ENCODE measurements at regions not wholly inside any gene's neighbourhood (a gene's known extent, or its start where the extent isn't known, plus 50 kb on each side); places are given as distances from the start of the nearest gene placed in this dataset.

- H3K9me3 ChIP-seq (ENCODE audit: control insufficient read depth in 1 of 2, low read length in 2 of 2): no peaks in the 10 kb centered on the region
- no peaks in the 10 kb centered on the region for H3K36me3 Mint-ChIP-seq
- no peaks in the 10 kb centered on the region for H3K27me3 Mint-ChIP-seq
- ChIA-PET CTCF (ENCODE audit: partially characterized antibody) (no interaction called here), POLR2A (ENCODE audit: partially characterized antibody) (no interaction called here)
- no peak overlapping the region for H3K27ac Mint-ChIP-seq
- no peaks in the 10 kb centered on the region for H3K36me3 ChIP-seq (ENCODE audit: insufficient read depth, low read length)
- intact Hi-C loops (cut with micrococcal nuclease): no loop called here
- no peaks in the 10 kb centered on the region for H3K27me3 ChIP-seq (ENCODE audit: insufficient read depth, low read length)
- H3K4me3 Mint-ChIP-seq: no peak overlapping the region
- H3K4me1 ChIP-seq (ENCODE audit: insufficient read depth, low read length): no peaks in the 10 kb centered on the region
- DNase-seq: no peak
- peaks cover 0 to 28% (median 11%) of the 10 kb centered on the region in 8 donors for H3K9me3 Mint-ChIP-seq
- H3K4me1 Mint-ChIP-seq: no peaks in the 10 kb centered on the region
- H3K4me3 ChIP-seq (ENCODE audit: low read length in 2 of 2): no peak overlapping the region
- no peak overlapping the region for H3K27ac ChIP-seq (ENCODE audit: low read depth, low read length)
Measured at GRCh38 chr2:76310894-76311633, 600.3 kb upstream of the GCFC2 start.

DNA sequence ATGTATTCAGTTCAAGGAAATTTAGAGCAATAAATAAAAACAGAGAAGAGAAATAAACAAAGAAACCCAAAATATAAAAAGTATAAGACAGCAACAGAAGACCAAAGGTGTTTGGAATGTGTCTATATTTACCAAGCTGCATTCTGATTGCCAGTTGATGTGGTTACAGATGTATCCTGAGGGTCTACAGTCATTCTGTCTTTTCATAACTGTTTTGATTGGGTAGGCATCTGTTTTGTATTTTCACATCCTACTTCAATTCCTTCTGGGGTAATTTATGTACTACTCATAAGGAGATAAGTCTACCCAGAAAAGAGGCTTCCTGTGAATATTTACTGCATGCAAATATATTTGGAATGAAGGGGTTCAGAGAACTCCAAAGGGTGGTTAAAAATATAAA is 596.8 kb upstream of the GCFC2 start:
- intact Hi-C loops (cut with micrococcal nuclease): no loop called here
- H3K36me3 Mint-ChIP-seq: no peaks in the 10 kb centered on the region
- H3K4me3 Mint-ChIP-seq: no peak overlapping the region
- ChIA-PET POLR2A (ENCODE audit: partially characterized antibody) (no interaction called here), CTCF (ENCODE audit: partially characterized antibody) (no interaction called here)
- Histone ChIP-seq H3K27ac (ENCODE audit: low read depth, low read length) (no peak overlapping the region), H3K9me3 (ENCODE audit: control insufficient read depth in 1 of 2, low read length in 2 of 2) (no peaks in the 10 kb centered on the region), H3K4me3 (ENCODE audit: low read length in 2 of 2) (no peak overlapping the region), H3K4me1 (ENCODE audit: insufficient read depth, low read length) (no peaks in the 10 kb centered on the region), H3K36me3 (ENCODE audit: insufficient read depth, low read length) (no peaks in the 10 kb centered on the region), H3K27me3 (ENCODE audit: insufficient read depth, low read length) (no peaks in the 10 kb centered on the region)
- peaks cover 3 to 31% (median 16%) of the 10 kb centered on the region in 8 donors for H3K9me3 Mint-ChIP-seq
- DNase-seq: no peak
- no peaks in the 10 kb centered on the region for H3K4me1 Mint-ChIP-seq
- H3K27ac Mint-ChIP-seq: no peak overlapping the region
- H3K27me3 Mint-ChIP-seq: no peaks in the 10 kb centered on the region

GRCh38 chr2:76298041-76298440 is 587.3 kb upstream of the GCFC2 start:
- Mint-ChIP-seq H3K36me3 (no peaks in the 10 kb centered on the region), H3K4me1 (no peaks in the 10 kb centered on the region), H3K9me3 (peaks cover under 1 to 7% (median 2%) of the 10 kb centered on the region in 8 donors), H3K27me3 (no peaks in the 10 kb centered on the region), H3K27ac (no peak overlapping the region), H3K4me3 (no peak overlapping the region)
- ChIA-PET CTCF (ENCODE audit: partially characterized antibody) (no interaction called here), POLR2A (ENCODE audit: partially characterized antibody) (no interaction called here)
- no peak for DNase-seq
- Histone ChIP-seq H3K4me3 (ENCODE audit: low read length in 2 of 2) (no peak overlapping the region), H3K4me1 (ENCODE audit: insufficient read depth, low read length) (no peaks in the 10 kb centered on the region), H3K9me3 (ENCODE audit: control insufficient read depth in 1 of 2, low read length in 2 of 2) (no peaks in the 10 kb centered on the region), H3K27ac (ENCODE audit: low read depth, low read length) (no peak overlapping the region), H3K36me3 (ENCODE audit: insufficient read depth, low read length) (no peaks in the 10 kb centered on the region), H3K27me3 (ENCODE audit: insufficient read depth, low read length) (no peaks in the 10 kb centered on the region)
- intact Hi-C loops (cut with micrococcal nuclease): no loop called here

GRCh38 chr2:76296438-76296837 is 585.7 kb upstream of the GCFC2 start:
- Histone ChIP-seq H3K27ac (ENCODE audit: low read depth, low read length) (no peak overlapping the region), H3K4me1 (ENCODE audit: insufficient read depth, low read length) (no peaks in the 10 kb centered on the region), H3K27me3 (ENCODE audit: insufficient read depth, low read length) (no peaks in the 10 kb centered on the region), H3K36me3 (ENCODE audit: insufficient read depth, low read length) (no peaks in the 10 kb centered on the region), H3K9me3 (ENCODE audit: control insufficient read depth in 1 of 2, low read length in 2 of 2) (no peaks in the 10 kb centered on the region), H3K4me3 (ENCODE audit: low read length in 2 of 2) (no peak overlapping the region)
- no peaks in the 10 kb centered on the region for H3K27me3 Mint-ChIP-seq
- ChIA-PET POLR2A (ENCODE audit: partially characterized antibody) (no interaction called here), CTCF (ENCODE audit: partially characterized antibody) (no interaction called here)
- no peak overlapping the region for H3K27ac Mint-ChIP-seq
- H3K4me3 Mint-ChIP-seq: no peak overlapping the region
- intact Hi-C loops (cut with micrococcal nuclease): no loop called here
- DNase-seq: no peak
- H3K4me1 Mint-ChIP-seq: no peaks in the 10 kb centered on the region
- no peaks in the 10 kb centered on the region for H3K36me3 Mint-ChIP-seq
- peaks cover 0 to 3% (median 1%) of the 10 kb centered on the region in 8 donors for H3K9me3 Mint-ChIP-seq

GRCh38 chr2:76295762-76296161 is 585.0 kb upstream of the GCFC2 start:
- CTCF ChIA-PET (ENCODE audit: partially characterized antibody): no interaction called here
- intact Hi-C loops (cut with micrococcal nuclease): no loop called here
- H3K9me3 Mint-ChIP-seq: peaks cover 0 to 5% (median 2%) of the 10 kb centered on the region in 8 donors
- H3K27ac Mint-ChIP-seq: no peak overlapping the region
- no peaks in the 10 kb centered on the region for H3K9me3 ChIP-seq (ENCODE audit: control insufficient read depth in 1 of 2, low read length in 2 of 2)
- no peak overlapping the region for H3K4me3 Mint-ChIP-seq
- H3K4me3 ChIP-seq (ENCODE audit: low read length in 2 of 2): no peak overlapping the region
- H3K4me1 Mint-ChIP-seq: no peaks in the 10 kb centered on the region
- no peaks in the 10 kb centered on the region for H3K4me1 ChIP-seq (ENCODE audit: insufficient read depth, low read length)
- no peaks in the 10 kb centered on the region for H3K36me3 Mint-ChIP-seq
- H3K27me3 Mint-ChIP-seq: no peaks in the 10 kb centered on the region
- H3K36me3 ChIP-seq (ENCODE audit: insufficient read depth, low read length): no peaks in the 10 kb centered on the region
- H3K27me3 ChIP-seq (ENCODE audit: insufficient read depth, low read length): no peaks in the 10 kb centered on the region
- POLR2A ChIA-PET (ENCODE audit: partially characterized antibody): no interaction called here
- H3K27ac ChIP-seq (ENCODE audit: low read depth, low read length): no peak overlapping the region
- DNase-seq: no peak

GRCh38 chr2:76288598-76288997 is 577.9 kb upstream of the GCFC2 start:
- intact Hi-C loops (cut with micrococcal nuclease): no loop called here
- no peak overlapping the region for H3K4me3 ChIP-seq (ENCODE audit: low read length in 2 of 2)
- H3K4me1 Mint-ChIP-seq: no peaks in the 10 kb centered on the region
- H3K27ac ChIP-seq (ENCODE audit: low read depth, low read length): no peak overlapping the region
- no peak for DNase-seq
- H3K27ac Mint-ChIP-seq: no peak overlapping the region
- H3K9me3 Mint-ChIP-seq: peaks cover 0 to 7% (median 4%) of the 10 kb centered on the region in 8 donors
- H3K27me3 ChIP-seq (ENCODE audit: insufficient read depth, low read length): no peaks in the 10 kb centered on the region
- no peaks in the 10 kb centered on the region for H3K9me3 ChIP-seq (ENCODE audit: control insufficient read depth in 1 of 2, low read length in 2 of 2)
- CTCF ChIA-PET (ENCODE audit: partially characterized antibody): no interaction called here
- no peak overlapping the region for H3K4me3 Mint-ChIP-seq
- no peaks in the 10 kb centered on the region for H3K36me3 ChIP-seq (ENCODE audit: insufficient read depth, low read length)
- no peaks in the 10 kb centered on the region for H3K4me1 ChIP-seq (ENCODE audit: insufficient read depth, low read length)
- no peaks in the 10 kb centered on the region for H3K36me3 Mint-ChIP-seq
- POLR2A ChIA-PET (ENCODE audit: partially characterized antibody): no interaction called here
- H3K27me3 Mint-ChIP-seq: no peaks in the 10 kb centered on the region

DNA sequence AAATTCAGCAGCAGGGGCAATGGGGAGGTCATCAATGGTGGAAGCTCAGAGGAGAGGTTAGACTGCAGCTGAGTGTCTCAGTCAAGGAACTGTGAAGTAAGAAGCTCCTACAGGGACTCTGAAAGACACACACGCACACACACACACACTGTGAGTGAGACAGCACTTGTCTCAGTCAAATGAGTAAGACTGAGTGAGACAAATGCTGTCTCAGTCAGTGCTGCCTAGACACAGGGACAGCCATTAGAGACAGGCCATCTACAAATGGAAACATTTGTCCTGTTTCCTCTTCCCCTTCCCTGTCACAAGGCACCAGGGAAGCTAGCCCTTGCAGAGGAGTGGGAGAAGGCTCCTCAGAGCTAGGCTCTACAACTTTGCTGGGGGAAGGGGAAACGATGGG is 577.4 kb upstream of the GCFC2 start:
- Histone ChIP-seq H3K36me3 (ENCODE audit: insufficient read depth, low read length) (no peaks in the 10 kb centered on the region), H3K4me1 (ENCODE audit: insufficient read depth, low read length) (no peaks in the 10 kb centered on the region), H3K4me3 (ENCODE audit: low read length in 2 of 2) (no peak overlapping the region), H3K27me3 (ENCODE audit: insufficient read depth, low read length) (no peaks in the 10 kb centered on the region), H3K9me3 (ENCODE audit: control insufficient read depth in 1 of 2, low read length in 2 of 2) (no peaks in the 10 kb centered on the region), H3K27ac (ENCODE audit: low read depth, low read length) (no peak overlapping the region)
- H3K4me3 Mint-ChIP-seq: no peak overlapping the region
- H3K36me3 Mint-ChIP-seq: no peaks in the 10 kb centered on the region
- H3K27me3 Mint-ChIP-seq: no peaks in the 10 kb centered on the region
- H3K4me1 Mint-ChIP-seq: no peaks in the 10 kb centered on the region
- H3K27ac Mint-ChIP-seq: no peak overlapping the region
- H3K9me3 Mint-ChIP-seq: peaks cover 0 to 7% (median 4%) of the 10 kb centered on the region in 8 donors
- CTCF ChIA-PET (ENCODE audit: partially characterized antibody): no interaction called here
- POLR2A ChIA-PET (ENCODE audit: partially characterized antibody): no interaction called here
- no peak for DNase-seq
- intact Hi-C loops (cut with micrococcal nuclease): no loop called here

DNA sequence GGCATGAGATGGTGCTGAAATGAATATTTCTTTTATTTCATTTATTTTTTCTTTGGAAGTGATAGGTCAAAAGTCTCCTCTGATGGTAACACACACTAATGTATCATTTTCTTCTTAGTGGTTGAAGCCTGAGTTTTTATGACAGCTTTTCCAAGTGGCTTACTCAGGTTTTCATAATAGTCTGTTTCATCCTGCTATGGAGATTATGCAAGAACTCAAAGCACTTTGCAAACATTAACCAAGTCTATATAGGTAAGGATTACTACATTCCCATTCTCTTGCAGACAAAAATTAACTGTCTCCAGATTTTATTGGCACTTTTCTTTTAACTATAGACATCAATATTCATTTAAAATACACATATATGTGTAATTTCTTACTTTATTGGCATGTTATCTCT is 572.6 kb upstream of the GCFC2 start:
- H3K27me3 ChIP-seq (ENCODE audit: insufficient read depth, low read length): no peaks in the 10 kb centered on the region
- no peak overlapping the region for H3K27ac ChIP-seq (ENCODE audit: low read depth, low read length)
- no peak overlapping the region for H3K4me3 Mint-ChIP-seq
- intact Hi-C loops (cut with micrococcal nuclease): no loop called here
- H3K27ac Mint-ChIP-seq: no peak overlapping the region
- CTCF ChIA-PET (ENCODE audit: partially characterized antibody): no interaction called here
- no peak for DNase-seq
- no peaks in the 10 kb centered on the region for H3K9me3 ChIP-seq (ENCODE audit: control insufficient read depth in 1 of 2, low read length in 2 of 2)
- no peaks in the 10 kb centered on the region for H3K4me1 Mint-ChIP-seq
- POLR2A ChIA-PET (ENCODE audit: partially characterized antibody): no interaction called here
- no peaks in the 10 kb centered on the region for H3K4me1 ChIP-seq (ENCODE audit: insufficient read depth, low read length)
- H3K36me3 Mint-ChIP-seq: no peaks in the 10 kb centered on the region
- H3K27me3 Mint-ChIP-seq: no peaks in the 10 kb centered on the region
- peaks cover 0 to 20% (median 5%) of the 10 kb centered on the region in 8 donors for H3K9me3 Mint-ChIP-seq
- H3K36me3 ChIP-seq (ENCODE audit: insufficient read depth, low read length): no peaks in the 10 kb centered on the region
- H3K4me3 ChIP-seq (ENCODE audit: low read length in 2 of 2): no peak overlapping the region
